ENCODE measurements at regions not wholly inside any gene's neighbourhood (a gene's known extent, or its start where the extent isn't known, plus 50 kb on each side); places are given as distances from the start of the nearest gene placed in this dataset.

GRCh38 chr1:55822891-55823290, 607.7 kb upstream of the USP24 start:
- TF ChIP-seq CTCF (IDR thresholded peaks at IDR 0.05) (no peak), POLR2A (IDR thresholded peaks at IDR 0.05) (no peak)

All from ovary (tissue), 3 donors.